SK-N-SH treated with all-trans-retinoic acid at 6 μM for 48 hours (cell line): ENCODE measurements at regions not wholly inside any gene's neighbourhood (a gene's known extent, or its start where the extent isn't known, plus 50 kb on each side); places are given as distances from the start of the nearest gene placed in this dataset.

Experiments used
- ARNTL ChIP-seq: fragments of 450-650 bp; formaldehyde crosslinking; IDR thresholded peaks from 2 replicates; pipeline ENCODE4 v1.5.0; 2020; ENCODE audit warnings: low read depth, mild to moderate bottlenecking, moderate library complexity, borderline replicate concordance
- BACH2 ChIP-seq: fragments of 250-450 bp; sonication (Bioruptor Pico); IDR thresholded peaks from 2 replicates; pipeline ENCODE4 v1.9.0; 2021; ENCODE audit warnings: mild to moderate bottlenecking, borderline replicate concordance
- ISL1 ChIP-seq: fragments of 250-450 bp; sonication (Bioruptor Pico); IDR thresholded peaks from 2 replicates; pipeline ENCODE4 v2.1.2; 2022; ENCODE audit warnings: mild to moderate bottlenecking, moderate library complexity
- PATZ1 ChIP-seq: fragments of 250-450 bp; sonication (Bioruptor Pico); IDR thresholded peaks from 2 replicates; pipeline ENCODE4 v1.8.0; 2020; ENCODE audit warnings: mild to moderate bottlenecking, moderate library complexity, borderline replicate concordance
- RARB ChIP-seq: fragments of 250-450 bp; sonication (Bioruptor Pico); IDR thresholded peaks from 2 replicates; pipeline ENCODE4 v1.8.0; 2021; ENCODE audit warnings: mild to moderate bottlenecking, moderate library complexity
- SNAI2 ChIP-seq: fragments of 250-450 bp; sonication (Bioruptor Pico); IDR thresholded peaks from 2 replicates; pipeline ENCODE4 v1.5.0; 2020; ENCODE audit warnings: mild to moderate bottlenecking, moderate library complexity
- TOX ChIP-seq: fragments of 250-450 bp; sonication (Bioruptor Pico); IDR thresholded peaks from 2 replicates; pipeline ENCODE4 v1.8.0; 2021; ENCODE audit warnings: mild to moderate bottlenecking, moderate library complexity, borderline replicate concordance
- TSHZ2 ChIP-seq: fragments of 250-450 bp; sonication (Bioruptor Pico); IDR thresholded peaks from 2 replicates; pipeline ENCODE4 v1.5.0; 2020; ENCODE audit warnings: mild to moderate bottlenecking, moderate library complexity
- ZC3H10 ChIP-seq: fragments of 250-450 bp; sonication (Bioruptor Pico); IDR thresholded peaks from 2 replicates; pipeline ENCODE4 v1.5.1; 2021; ENCODE audit warnings: mild to moderate bottlenecking, moderate library complexity
- ZFP3 ChIP-seq: fragments of 250-450 bp; sonication (Bioruptor Pico); IDR thresholded peaks from 2 replicates; pipeline ENCODE4 v1.5.0; 2020; ENCODE audit warnings: mild to moderate bottlenecking, moderate library complexity
- ZFP30 ChIP-seq: fragments of 450-650 bp; formaldehyde crosslinking; IDR thresholded peaks from 2 replicates; pipeline ENCODE4 v1.5.0; 2022; ENCODE audit warnings: mild to moderate bottlenecking, moderate library complexity
- TF ChIP-seq, protein P1 (sequence below): fragments of 250-450 bp; sonication (Bioruptor Pico); IDR thresholded peaks from 2 replicates; pipeline ENCODE4 v1.5.1; 2020; ENCODE audit warnings: low read depth, mild to moderate bottlenecking, moderate library complexity

- TF ChIP-seq SNAI2 (CRISPR knock-in tag) (no peak), PATZ1 (CRISPR knock-in tag) (no peak), ZFP30 (CRISPR knock-in tag) (no peak), ZC3H10 (no peak), TSHZ2 (CRISPR knock-in tag) (no peak), ZFP3 (CRISPR knock-in tag) (no peak), RARB (CRISPR knock-in tag) (no peak), BACH2 (no peak), ARNTL (CRISPR knock-in tag) (no peak), TOX (CRISPR knock-in tag) (no peak), ISL1 (CRISPR knock-in tag) (no peak)
- TF ChIP-seq, protein P1, sequence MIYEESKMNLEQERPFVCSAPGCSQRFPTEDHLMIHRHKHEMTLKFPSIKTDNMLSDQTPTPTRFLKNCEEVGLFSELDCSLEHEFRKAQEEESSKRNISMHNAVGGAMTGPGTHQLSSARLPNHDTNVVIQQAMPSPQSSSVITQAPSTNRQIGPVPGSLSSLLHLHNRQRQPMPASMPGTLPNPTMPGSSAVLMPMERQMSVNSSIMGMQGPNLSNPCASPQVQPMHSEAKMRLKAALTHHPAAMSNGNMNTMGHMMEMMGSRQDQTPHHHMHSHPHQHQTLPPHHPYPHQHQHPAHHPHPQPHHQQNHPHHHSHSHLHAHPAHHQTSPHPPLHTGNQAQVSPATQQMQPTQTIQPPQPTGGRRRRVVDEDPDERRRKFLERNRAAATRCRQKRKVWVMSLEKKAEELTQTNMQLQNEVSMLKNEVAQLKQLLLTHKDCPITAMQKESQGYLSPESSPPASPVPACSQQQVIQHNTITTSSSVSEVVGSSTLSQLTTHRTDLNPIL: no peak
Observed at GRCh38 chr6:147117580-147117979, 86.6 kb upstream of the STXBP5 start.
